Activated CD8-positive, alpha-beta memory T cell treated with anti-CD3 and anti-CD28 coated beads for 36 hours (primary cell): ENCODE measurements at regions not wholly inside any gene's neighbourhood (a gene's known extent, or its start where the extent isn't known, plus 50 kb on each side); places are given as distances from the start of the nearest gene placed in this dataset.
"Not testable (repeated sequence)": the region's sequence is repeated elsewhere in the genome, so short reads cannot be mapped to it uniquely, and the experiment has no call there.

Experiments used
- CTCF ChIA-PET: fragments of 350-600 bp; sonication (Branson Sonifier 250); formaldehyde crosslinking; loops from one replicate; lab custom pipeline; 2021; ENCODE audit warnings: antibody characterized with exemption; lab: Charles Lee
- POLR2A ChIA-PET: fragments of 350-600 bp; sonication (Branson Sonifier 250); formaldehyde crosslinking; loops from one replicate; lab custom pipeline; 2021; ENCODE audit warnings: antibody characterized with exemption; lab: Charles Lee

DNA sequence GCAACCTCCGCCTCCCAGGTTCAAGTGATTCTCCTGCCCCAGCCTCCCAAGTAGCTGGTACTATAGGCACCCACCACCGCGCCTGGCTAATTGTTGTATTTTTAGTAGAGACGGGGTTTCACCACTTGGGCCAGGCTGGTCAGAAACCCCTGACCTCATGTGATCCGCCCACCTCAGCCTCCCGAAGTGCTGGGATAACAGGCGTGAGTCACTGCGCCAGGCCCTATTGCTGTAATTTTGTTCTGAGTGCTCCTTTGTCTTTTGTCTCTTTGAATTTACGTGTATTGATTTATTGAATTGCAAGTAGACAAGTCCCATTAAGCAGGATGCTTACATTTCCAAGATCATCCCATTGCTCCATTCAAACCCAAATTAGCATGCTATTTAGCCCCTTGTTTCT lies 186.7 kb downstream of the MSX2 start:
- CTCF ChIA-PET: interaction anchor here (1.0 kb wide), 1 partner anchor 537 kb away, joined by 3 read pairs; no protein-coding TSS in a partner anchor
- POLR2A ChIA-PET: no interaction called here

DNA sequence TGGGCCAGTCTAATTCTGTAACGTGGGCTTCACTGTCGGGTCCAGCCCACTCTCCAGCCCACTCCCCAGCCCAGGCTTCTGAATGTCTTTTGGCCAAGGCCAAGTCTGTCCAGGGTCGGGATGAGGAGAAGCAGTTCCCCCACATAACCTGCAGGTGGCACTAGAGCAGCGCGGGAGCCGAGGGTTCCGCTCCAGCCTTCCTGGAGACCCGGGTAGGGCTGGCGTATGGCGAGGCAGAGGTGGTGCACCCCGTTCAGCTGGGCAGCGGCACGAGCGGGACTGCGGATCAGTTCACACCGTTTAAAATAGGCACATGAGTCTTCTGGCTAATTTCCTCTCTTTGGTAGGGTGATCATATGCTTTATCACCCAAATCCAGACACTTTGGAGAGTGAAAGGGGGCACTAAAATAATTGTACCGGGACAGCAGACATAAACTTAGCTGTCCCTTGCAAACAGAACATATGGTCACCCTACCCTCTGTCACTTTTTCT lies 185.9 kb downstream of the MSX2 start:
- CTCF ChIA-PET: interaction anchor here (0.6 to 1.1 kb wide), 3 partner anchors 18 to 560 kb away, joined by 3 to 4 read pairs (median 3); no protein-coding TSS in a partner anchor
- POLR2A ChIA-PET: no interaction called here

DNA sequence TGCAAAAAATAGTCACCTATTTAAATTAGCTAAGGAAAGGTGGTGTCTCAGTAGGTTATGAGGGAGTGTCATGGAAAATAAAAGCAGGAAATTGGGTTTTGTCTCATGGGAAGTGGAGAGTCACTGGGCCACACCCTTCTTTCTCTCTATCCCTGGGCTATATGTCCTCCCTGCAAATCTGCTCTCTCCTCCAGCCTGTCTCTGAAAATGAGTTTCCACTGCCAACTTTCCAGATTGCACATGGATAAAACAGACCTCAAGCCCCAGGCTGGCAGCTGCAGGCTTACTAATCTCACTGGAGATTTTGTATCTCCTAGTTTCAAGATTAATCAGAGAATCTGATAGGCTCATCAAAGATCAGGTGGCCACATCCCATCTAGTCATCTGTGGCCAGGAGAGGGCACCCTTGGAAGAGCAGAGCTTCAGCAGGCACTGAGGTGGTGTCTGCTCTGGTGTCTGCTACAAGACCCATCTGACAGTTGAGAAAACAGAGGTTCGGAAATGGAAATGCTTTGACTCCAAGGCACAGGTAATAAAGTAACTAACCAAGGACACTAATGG lies 178.9 kb downstream of the MSX2 start:
- CTCF ChIA-PET: interaction anchor here (0.7 kb wide), 1 partner anchor 541 kb away, joined by 3 read pairs; the partner anchor contains the start of gene DRD1
- POLR2A ChIA-PET: interaction anchor here (0.5 kb wide), 1 partner anchor 8 kb away, joined by 4 read pairs; no protein-coding TSS in a partner anchor

DNA sequence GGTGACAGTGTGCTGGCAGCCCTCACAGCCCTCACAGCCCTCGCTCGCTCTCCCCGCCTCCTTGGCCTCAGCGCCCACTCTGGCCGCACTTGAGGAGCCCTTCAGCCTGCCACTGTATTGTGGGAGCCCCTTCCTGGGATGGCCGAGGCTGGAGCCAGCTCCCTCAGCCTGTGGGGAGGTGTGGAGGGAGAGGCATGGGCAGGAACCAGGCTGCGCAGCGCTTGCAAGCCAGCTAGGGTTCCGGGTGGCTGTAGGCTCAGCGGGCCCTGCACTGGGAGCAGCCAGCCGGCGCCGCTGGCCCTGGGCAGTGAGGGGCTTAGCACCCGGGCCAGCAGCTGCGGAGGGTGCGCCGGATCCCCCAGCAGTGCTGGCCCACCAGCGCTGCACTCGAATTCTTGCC lies 177.0 kb downstream of the MSX2 start:
- ChIA-PET CTCF (no interaction called here), POLR2A (no interaction called here)

- ChIA-PET CTCF (no interaction called here), POLR2A (no interaction called here)
Measured at GRCh38 chr5:174900240-174900865, 176.0 kb downstream of the MSX2 start.

DNA sequence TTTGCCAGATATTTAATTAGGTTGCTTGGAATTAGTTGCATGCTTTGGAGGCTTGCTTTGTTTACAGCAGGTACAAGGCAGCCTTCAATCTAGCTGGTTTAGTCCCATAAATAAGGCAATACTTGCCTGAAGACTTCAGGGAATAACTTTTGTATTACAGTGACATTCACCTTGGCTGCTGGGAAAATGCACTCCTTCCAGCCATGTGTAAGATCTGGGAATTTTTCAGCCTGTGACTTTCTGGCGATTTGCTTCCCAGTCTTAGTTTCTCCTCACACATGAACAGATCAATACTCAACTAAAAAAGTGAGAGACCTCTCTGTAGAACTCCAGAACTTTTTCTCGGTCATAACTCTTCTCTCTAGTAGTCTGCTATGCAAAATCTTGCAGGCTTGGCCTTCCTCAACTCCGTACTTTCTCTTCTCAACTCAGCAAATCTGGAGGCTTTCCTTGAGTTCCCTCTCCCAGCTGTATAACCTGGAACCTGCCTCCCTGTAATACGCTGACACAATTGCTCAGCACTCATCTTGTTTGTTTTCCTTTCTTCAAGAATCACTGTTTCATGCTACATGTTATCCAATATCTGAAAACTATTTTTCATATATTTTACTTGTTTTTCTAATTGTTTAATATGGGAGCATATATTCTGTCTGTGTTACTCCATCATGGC lies 173.0 kb downstream of the MSX2 start:
- CTCF ChIA-PET: no interaction called here
- POLR2A ChIA-PET: no interaction called here

DNA sequence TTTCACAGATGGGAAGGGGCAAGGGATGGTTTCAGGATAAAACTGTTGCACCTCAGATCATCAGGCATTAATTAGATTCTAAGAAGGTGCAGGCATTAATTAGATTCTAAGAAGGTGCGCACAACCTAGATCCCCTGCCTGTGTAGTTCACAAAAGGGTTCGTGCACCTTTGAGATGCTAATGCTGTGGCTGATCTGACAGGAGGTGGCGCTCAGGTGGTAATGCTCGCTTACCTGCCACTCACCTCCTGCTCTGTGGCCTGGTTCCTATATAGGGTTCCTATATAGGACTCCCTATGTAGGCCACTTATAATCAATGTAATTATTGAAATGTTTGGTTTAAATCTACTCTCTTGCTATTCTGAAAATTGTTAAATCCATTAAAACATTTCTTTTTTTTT lies 171.0 kb downstream of the MSX2 start:
- ChIA-PET POLR2A (no interaction called here), CTCF (no interaction called here)

DNA sequence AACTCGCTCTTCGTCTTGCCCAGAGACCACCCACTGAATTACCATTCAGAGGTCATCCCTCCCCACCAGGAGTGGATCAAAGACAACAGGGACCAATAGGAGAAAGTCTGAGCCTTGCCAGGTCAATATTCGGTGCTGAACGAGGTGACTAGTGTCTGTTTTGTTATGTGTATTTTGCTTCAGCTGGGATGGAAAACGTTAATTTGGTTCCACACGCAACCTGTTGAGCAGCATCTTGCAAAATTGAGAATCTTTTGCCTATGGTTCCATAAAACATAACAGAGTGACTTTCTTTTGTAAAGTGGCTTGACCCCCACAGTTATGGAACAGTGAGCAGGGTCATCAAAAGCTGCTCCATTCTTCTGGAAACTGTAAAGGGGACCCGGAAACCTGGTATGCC lies 168.4 kb downstream of the MSX2 start:
- POLR2A ChIA-PET: no interaction called here
- CTCF ChIA-PET: interaction anchor here (1.6 kb wide), 1 partner anchor 18 kb away, joined by 3 read pairs; no protein-coding TSS in a partner anchor

DNA sequence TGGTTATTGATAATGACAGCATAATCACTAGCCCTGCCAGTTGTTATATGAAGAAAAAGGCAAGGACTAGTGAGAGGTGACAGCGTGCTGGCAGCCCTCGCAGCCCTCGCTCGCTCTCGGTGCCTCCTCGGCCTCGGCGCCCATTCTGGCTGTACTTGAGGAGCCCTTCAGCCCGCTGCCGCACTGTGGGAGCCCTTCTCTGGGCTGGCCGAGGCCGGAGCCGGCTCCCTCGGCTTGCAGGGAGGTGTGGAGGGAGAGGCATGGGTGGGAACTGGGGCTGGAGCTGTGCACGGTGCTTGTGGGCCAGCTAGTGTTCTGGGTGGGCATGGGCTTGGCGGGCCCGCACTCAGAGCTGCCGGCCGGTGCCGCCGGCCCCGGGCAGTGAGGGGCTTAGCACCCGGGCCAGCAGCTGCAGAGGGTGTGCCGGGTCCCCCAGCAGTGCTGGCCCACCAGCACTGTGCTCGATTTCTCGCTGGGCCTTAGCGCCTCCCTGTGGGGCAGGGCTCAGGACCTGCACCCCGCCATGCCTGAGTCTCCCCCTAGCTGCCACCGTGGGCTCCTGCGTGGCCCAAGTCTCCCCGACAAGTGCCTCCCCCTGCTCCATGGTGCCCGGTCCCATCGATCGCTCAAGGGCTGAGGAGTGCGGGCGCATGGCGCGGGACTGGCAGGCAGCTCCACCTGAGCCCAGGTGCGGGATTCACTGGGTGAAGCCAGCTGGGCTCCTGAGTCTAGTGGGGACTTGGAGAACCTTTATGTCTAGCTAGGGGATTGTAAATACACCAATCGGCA lies 156.2 kb downstream of the MSX2 start:
- POLR2A ChIA-PET, CTCF ChIA-PET: not testable (repeated sequence)

- ChIA-PET POLR2A (no interaction called here), CTCF (no interaction called here)
Measured at GRCh38 chr5:174877987-174878386, 153.6 kb downstream of the MSX2 start.

- POLR2A ChIA-PET: no interaction called here
- CTCF ChIA-PET: no interaction called here
Measured at GRCh38 chr5:174872271-174872670, 147.9 kb downstream of the MSX2 start.

GRCh38 chr5:174852143-174852542 lies 127.8 kb downstream of the MSX2 start:
- POLR2A ChIA-PET: no interaction called here
- CTCF ChIA-PET: no interaction called here

GRCh38 chr5:174850565-174851169 lies 126.3 kb downstream of the MSX2 start:
- POLR2A ChIA-PET: no interaction called here
- CTCF ChIA-PET: no interaction called here

DNA sequence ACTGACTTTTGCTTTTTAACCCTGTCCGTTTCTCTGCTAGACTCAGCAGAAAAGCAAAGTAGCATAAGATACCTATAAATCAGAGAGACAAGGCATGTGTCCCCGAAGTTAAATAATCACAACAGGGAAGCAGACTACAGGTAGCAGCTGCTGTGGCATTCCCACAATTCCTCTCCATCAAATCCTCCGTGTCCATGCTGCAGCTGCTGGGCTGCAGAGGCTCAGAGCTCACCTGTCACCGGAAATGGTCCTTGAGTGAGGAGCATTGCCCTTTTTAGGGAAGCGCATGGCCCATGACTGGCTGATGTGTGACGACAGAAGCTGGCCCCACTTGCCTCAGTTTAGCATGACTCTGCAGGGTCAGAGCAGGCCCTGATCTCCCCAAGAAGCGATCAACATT lies 125.0 kb downstream of the MSX2 start:
- CTCF ChIA-PET: no interaction called here

DNA sequence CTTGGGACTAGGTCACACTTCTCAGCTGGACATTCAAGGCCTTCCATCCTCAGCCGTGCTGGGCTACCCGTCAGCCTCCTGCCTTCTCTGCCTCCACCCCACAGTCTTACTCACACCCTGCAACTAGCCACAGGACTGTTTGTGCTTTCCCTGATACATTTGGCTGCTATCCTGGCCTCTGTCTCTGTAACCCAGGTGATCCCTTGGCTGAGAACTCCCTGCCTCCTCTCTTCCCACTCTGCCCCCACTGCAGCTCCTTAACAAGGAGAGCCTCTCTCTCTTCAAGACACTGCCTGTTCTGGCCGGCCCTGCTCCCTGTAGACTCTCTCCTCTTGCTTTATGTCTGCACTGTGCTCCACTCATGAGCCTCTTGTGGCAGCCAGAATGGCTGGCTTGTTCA lies 120.6 kb downstream of the MSX2 start:
- POLR2A ChIA-PET: no interaction called here
- CTCF ChIA-PET: no interaction called here

More for the DNA sequence above, 125.0 kb downstream of the MSX2 start:
- POLR2A ChIA-PET: no interaction called here

- POLR2A ChIA-PET: no interaction called here
- CTCF ChIA-PET: no interaction called here
Measured at GRCh38 chr5:174843263-174844250, 119.2 kb downstream of the MSX2 start.

GRCh38 chr5:174840435-174840834 lies 116.1 kb downstream of the MSX2 start:
- ChIA-PET POLR2A (no interaction called here), CTCF (no interaction called here)

DNA sequence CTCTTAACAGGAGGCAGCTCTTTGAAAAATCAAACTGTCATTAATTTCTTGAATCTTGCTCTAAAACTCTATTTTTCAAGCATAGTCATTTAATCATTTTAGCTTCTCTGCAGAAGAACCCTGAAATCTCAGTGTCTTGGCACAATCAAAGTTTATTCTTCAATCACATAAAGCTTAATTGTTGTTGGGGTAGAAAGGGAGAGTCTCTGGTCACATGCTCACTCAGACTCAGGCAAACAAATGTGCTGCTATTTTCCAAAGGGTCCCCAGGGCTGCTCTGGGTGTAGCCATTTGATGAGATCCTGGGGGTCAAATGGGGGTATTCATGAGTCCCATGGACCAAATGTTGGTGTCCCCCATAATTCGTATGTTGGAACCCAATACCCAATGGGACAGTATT lies 114.8 kb downstream of the MSX2 start:
- CTCF ChIA-PET: no interaction called here
- POLR2A ChIA-PET: no interaction called here
